Nephron (organoid): ENCODE measurements at regions not wholly inside any gene's neighbourhood (a gene's known extent, or its start where the extent isn't known, plus 50 kb on each side); places are given as distances from the start of the nearest gene placed in this dataset.
A peak's percentile ranks its signal among the peaks of the same experiment; 100 is the strongest.

ENCODE experiments used
- H3K27ac Mint-ChIP-seq, 3 experiments: 2 replicates each; pipeline ENCODE4 v1.8.0; 2020; ENCODE audit warnings: mixed read lengths in 3 of 3, mild to moderate bottlenecking in 2 of 3, moderate library complexity in 1 of 3
- H3K27me3 Mint-ChIP-seq: 2 replicates; pipeline ENCODE4 v1.8.0; 2021; ENCODE audit warnings: low read depth, mild to moderate bottlenecking, moderate library complexity, mixed read lengths
- H3K36me3 Mint-ChIP-seq: 2 replicates; pipeline ENCODE4 v1.8.0; 2020; ENCODE audit warnings: low read depth, mixed read lengths
- H3K4me1 Mint-ChIP-seq: 2 replicates; pipeline ENCODE4 v1.8.0; 2020; ENCODE audit warnings: mixed read lengths
- H3K4me3 Mint-ChIP-seq, 3 experiments: 2 replicates each; pipeline ENCODE4 v1.8.0; 2020; ENCODE audit warnings: mild to moderate bottlenecking in 3 of 3, mixed read lengths in 3 of 3, moderate library complexity in 2 of 3
- H3K9me3 Mint-ChIP-seq: 2 replicates; pipeline ENCODE4 v1.8.0; 2020; ENCODE audit warnings: mixed read lengths
- CTCF ChIP-seq, 3 experiments: fragments of 200-600 bp; sonication (generic); IDR thresholded peaks; one replicate each; pipeline ENCODE4 v1.5.0; 2021; ENCODE audit warnings: antibody characterized with exemption in 3 of 3; ENCODE audit not compliant: unreplicated experiment in 3 of 3

GRCh38 chr1:101323535-101323934, 86.7 kb downstream of the S1PR1 start:
- H3K4me3 Mint-ChIP-seq: no peak overlapping the region
- H3K27me3 Mint-ChIP-seq: peaks cover 4% of the 10 kb centered on the region
- no peaks in the 10 kb centered on the region for H3K4me1 Mint-ChIP-seq
- TF ChIP-seq CTCF (IDR thresholded peaks at IDR 0.05; ENCODE audit: unreplicated experiment in 3 of 3): no peak
- no peaks in the 10 kb centered on the region for H3K9me3 Mint-ChIP-seq
- H3K27ac Mint-ChIP-seq: peak overlapping the region in 1 of 3 experiments; percentile 44
- no peaks in the 10 kb centered on the region for H3K36me3 Mint-ChIP-seq

DNA sequence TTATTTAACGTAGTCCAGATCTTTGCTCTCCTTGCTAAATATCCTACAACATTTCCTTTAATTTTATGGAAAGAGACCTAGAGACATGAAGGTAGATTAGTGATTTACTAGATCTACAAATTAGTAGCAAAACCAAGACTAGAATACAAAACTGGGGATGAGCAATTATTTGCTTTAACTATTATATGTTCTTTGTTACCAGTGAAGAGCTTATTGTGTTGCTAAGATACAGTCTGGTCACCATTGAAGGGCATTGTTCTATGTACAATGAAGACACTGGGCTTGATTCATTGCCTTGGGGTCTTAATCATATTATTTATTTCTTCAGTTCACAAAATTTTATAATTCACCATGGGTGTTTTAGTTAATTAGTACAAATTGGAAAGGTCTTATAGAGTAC, 88.3 kb downstream of the S1PR1 start:
- H3K9me3 Mint-ChIP-seq: no peaks in the 10 kb centered on the region
- H3K36me3 Mint-ChIP-seq: no peaks in the 10 kb centered on the region
- peaks cover 4% of the 10 kb centered on the region for H3K27me3 Mint-ChIP-seq
- H3K4me1 Mint-ChIP-seq: no peaks in the 10 kb centered on the region
- TF ChIP-seq CTCF (IDR thresholded peaks at IDR 0.05; ENCODE audit: unreplicated experiment in 3 of 3): no peak
- no peak overlapping the region for H3K4me3 Mint-ChIP-seq
- peak overlapping the region; percentile 40 to 57 (median 53) for H3K27ac Mint-ChIP-seq

DNA sequence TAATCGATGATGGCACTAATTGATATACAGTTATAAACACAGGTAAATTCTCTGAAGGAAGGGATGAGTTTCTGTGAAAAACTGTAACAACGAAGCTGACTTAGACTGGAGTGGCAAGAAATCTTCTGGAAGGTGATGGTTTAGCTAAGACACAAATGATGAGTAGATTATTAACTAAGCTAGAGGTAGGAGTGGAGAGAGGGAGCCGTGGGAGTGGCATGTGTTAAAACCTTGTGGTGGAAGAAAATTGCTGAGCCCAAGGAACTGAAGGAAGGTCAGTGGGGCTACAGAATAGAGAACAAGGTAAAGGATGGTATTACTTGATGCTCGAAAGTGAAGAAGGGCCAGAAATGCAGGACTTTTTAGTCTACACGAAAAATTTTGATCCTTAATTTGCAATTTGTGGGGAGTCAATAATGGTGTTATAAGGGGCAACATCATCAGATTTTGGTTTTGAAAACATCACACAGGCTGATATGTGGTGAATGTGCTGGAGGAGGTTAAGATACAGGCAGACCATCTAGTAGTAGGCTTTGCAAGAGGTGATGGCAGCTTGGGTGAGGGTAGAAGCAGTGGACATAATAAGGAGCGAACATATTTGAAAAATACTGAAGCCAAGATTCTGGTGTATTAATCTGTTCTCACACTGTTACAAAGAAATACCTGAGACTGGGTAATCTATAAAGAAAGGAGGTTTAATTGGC, 93.8 kb downstream of the S1PR1 start:
- Mint-ChIP-seq H3K27me3 (no peaks in the 10 kb centered on the region), H3K4me1 (peaks cover 4% of the 10 kb centered on the region), H3K36me3 (no peaks in the 10 kb centered on the region), H3K27ac (peak overlapping the region; percentile 5 to 91 (median 38)), H3K4me3 (no peak overlapping the region), H3K9me3 (no peaks in the 10 kb centered on the region)
- TF ChIP-seq CTCF (IDR thresholded peaks at IDR 0.05; ENCODE audit: unreplicated experiment in 3 of 3): no peak

DNA sequence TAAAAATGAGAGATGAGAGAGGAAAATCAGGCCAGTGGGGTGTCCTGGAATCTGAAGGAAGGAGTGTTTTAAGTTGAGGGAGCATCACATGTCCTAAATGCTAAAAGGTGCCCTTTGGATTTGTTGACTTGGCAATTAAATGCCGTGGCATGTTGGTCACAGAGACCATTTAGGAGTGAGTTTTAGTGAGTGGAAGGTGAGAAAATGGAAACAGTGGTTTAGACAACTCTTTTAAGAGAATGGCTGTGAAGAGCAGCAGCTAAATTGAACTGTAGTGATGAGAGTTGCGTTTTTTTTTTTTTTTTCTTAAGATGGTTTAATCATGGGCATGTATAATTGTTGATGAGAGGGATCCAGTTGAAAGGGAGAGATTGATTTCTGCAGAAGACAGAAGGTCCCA, 95.0 kb downstream of the S1PR1 start:
- Mint-ChIP-seq H3K4me1 (peaks cover 4% of the 10 kb centered on the region), H3K4me3 (no peak overlapping the region), H3K27me3 (no peaks in the 10 kb centered on the region), H3K36me3 (no peaks in the 10 kb centered on the region), H3K27ac (no peak overlapping the region), H3K9me3 (no peaks in the 10 kb centered on the region)
- TF ChIP-seq CTCF (IDR thresholded peaks at IDR 0.05; ENCODE audit: unreplicated experiment in 3 of 3): no peak

GRCh38 chr1:101332633-101333032, 95.8 kb downstream of the S1PR1 start:
- Mint-ChIP-seq H3K9me3 (no peaks in the 10 kb centered on the region), H3K4me3 (no peak overlapping the region), H3K4me1 (peaks cover 4% of the 10 kb centered on the region), H3K27ac (peak overlapping the region in 1 of 3 experiments; percentile 64), H3K36me3 (no peaks in the 10 kb centered on the region), H3K27me3 (no peaks in the 10 kb centered on the region)
- TF ChIP-seq CTCF (IDR thresholded peaks at IDR 0.05; ENCODE audit: unreplicated experiment in 3 of 3): no peak

DNA sequence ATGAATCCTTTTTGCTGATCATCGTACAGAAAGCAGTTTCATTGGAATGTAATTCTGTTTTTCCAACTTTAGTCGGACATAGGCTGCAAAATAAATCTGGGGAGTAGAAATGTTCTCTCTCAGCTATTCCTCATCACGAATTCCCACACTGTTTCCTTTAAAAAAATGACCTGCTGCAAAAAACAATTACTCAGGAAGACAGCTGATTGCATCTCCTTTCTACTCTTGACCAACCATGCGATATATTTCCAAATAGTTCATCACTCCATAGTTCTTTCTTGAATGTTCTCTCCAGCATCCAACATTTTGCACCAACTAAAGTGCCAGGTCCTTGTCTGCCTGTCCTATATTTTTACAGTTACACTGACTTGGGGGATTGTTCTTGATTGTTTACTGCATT, 96.4 kb downstream of the S1PR1 start:
- Mint-ChIP-seq H3K4me1 (peaks cover 4% of the 10 kb centered on the region), H3K4me3 (no peak overlapping the region), H3K27me3 (no peaks in the 10 kb centered on the region), H3K9me3 (no peaks in the 10 kb centered on the region), H3K27ac (peak overlapping the region in 1 of 3 experiments; percentile 64), H3K36me3 (no peaks in the 10 kb centered on the region)
- TF ChIP-seq CTCF (IDR thresholded peaks at IDR 0.05; ENCODE audit: unreplicated experiment in 3 of 3): no peak
